ENCODE measurements at regions not wholly inside any gene's neighbourhood (a gene's known extent, or its start where the extent isn't known, plus 50 kb on each side); places are given as distances from the start of the nearest gene placed in this dataset.

DNA sequence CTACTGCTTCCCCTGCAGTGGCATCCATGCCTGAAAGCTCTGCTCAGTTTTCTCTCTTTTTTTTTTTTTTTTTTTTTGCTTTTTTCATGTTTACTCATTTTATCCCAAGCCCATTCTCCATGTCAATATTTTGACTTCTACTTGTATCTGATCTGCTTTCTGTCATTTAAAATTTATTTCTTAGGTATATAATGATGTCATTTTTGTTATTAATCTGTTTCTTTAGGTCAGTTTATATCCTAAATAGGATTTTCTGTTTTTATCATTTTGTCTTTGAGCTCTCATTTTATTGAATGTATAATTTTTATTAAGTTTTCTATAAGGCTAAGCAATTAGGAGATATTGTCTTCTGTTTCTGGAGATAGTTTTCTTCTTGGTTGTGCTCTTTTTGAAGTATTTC lies 138.5 kb upstream of the PMEPA1 start:
- no peak for DNase-seq

DNA sequence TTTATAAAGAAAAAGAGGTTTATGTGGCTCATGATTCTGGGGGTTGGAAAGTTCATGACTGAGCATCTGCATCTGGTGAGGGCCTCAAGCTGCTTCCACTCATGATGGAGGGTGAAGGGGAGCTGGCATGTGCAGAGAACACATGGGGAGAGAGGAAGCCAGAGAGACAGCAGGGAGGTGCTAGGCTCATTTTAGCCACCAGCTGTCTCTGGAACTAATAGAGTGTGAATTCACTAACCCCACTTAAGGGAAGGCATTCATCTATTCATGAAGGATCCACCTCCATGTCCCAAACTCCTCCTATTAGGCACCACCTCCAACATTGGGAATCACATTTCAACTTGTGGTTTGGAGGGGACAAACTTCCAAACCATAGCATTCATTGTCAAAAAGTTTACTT lies 137.3 kb upstream of the PMEPA1 start:
- no peak for DNase-seq

DNA sequence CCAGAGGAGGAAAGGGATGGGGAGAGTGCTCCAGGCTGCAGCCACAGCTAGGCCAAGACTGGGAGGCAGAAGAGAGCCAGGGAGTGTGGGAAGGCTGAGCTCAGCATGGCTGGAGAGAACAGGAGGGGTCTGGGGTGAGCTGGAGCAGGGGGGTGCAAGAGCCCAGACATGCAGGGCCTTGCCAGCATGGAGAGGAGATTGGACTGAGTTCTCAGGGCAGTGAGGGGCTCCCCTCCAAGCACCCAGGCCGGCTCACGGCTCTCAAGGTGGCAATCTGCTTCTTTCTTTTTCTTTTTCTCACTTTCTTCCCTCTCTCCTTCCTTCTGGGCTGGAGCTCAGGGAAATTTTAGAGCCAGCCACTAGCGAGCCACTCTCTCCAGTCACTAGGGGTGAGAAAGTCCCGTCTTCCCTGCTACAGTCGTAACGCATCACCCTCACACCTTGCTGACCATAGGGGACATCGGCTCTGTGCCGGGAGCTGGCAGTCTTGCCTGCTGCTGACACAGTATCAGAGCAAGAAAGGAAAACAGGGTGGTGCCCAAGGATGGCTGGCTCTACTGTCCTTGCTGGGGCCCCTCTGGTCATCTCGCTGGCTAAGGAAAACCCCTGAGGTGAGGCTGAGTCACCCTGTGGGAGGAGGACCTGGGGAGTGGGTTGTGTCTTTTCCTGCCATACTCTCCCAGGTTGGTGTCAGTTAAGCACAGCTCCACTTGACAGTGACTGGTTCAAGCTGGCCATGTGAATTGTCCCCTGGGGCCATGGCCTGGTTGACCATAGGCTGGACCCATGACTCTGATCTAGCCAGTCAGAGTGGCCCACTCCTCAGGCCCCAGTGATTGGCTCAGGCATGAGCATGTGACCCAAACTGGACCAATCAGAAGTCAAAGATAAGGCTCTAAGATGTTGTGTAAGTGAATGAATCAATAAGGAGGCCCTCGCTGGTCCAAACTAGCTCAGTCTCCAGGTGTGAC lies 135.1 kb upstream of the PMEPA1 start:
- DNase-seq, result no peak

DNA sequence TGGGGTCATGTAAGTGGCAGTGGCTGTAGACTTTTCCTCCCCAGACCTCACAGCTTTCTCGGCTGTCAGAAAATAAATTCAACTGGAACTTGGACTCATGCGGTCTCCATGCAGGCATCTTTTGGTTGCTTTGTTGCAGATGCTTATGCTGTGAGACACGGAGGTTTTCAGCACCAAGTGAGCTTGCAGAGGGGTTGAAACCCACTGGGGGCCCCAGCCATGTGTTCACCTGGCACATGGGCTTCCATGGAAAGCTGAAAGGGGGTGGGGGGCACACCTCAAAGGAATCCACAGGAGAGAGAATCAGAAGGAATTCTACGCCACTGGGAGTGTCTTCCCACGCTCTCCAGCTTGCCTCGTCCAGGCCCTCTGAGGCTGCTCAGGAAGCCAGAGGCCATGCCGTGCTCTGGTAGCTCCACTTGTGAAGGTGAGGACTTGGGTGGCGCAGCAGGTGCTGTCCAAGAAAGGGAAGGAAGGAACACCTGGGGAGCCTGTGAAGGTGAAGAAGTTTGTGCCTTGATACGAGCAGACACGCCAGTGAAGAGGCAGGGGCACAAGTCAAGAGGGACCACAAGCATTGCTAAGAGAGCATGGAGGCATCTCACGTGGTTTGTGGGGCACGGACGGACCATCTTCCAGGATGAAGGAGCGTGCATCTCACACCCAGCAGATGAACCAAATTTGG lies 134.3 kb upstream of the PMEPA1 start:
- DNase-seq, result no peak

DNA sequence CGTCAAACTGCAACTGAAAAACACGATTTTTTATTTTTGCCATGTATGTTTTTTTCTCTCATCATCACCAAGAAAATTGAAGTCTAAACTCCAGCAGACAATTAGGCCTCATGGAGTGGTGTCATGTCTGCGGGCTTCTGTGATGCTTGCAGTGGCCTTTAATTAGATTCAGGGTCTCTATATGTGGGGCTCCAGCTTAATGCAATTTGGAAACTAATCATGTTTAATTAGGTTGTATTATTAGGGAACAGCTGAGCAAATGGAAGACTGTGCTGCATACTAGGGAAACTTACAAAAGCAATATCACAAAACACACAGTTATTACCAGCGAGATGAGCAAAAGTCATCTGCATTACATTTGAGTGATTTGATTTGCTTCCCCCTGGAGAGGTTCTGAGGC lies 132.9 kb upstream of the PMEPA1 start:
- no peak for DNase-seq

DNA sequence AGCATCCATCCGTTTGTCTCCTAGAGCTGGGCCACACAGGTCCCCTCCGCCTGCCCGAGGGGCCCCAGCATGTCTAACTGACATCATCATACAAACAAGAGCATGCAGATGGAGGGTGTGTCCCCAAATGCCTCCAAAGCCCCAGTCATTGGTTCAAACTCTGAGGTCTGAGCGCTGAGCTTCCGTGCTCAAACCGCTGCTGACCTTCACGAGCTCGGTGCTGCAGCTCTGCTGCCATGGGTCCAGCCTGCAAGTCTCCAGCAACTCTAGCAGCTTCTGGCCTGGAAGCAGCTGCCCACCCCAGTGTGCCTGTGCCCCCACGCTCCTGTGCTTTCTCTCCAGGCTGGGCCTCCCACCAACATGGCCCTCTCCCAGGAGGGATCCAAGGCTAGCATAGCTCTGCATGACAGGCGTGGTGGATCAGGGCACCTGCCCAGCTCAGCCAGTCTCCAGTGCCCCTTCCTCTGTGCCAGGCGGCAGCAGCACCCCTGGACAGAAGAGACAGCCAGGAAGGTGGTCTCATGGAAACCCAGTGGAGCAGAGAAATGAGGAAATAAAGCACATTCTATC lies 131.6 kb upstream of the PMEPA1 start:
- no peak for DNase-seq

DNA sequence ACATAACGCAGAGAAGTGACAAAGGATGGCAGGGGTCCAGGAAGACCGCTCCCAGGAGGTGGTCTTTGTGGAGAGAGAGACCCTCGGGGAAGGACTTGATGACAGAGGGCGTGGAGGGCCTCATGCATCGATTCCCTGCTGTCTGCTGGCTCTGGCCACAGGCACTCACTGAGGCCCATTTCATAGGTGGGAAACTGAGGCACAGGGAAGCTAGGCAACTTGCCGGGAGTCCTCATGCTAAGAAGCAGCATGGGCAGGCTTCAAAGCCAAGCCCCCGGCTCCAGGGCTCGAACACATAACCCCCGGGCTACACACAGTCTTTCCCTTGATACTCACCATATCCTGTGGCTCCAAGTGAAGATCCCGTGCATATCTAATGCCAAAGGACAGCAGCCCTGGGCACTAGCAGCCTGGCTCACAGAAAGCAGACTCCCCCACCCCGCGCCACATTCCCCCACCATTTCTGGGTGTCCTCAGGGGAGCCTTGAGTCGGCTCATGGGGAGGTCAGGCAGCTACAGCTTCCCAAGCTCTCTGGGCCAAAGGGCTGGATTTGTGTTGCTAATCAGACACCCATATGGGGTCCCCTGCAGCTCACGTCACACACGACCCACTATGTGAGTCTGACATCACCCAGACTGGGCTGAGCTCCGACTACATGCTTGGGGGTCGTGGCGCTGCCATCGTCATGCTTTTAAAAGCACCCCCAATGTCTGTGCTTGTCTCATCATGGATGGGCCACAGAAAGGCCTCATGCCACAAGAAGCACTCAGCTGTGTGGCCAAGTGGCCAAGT lies 130.9 kb upstream of the PMEPA1 start:
- DNase-seq, result no peak

DNA sequence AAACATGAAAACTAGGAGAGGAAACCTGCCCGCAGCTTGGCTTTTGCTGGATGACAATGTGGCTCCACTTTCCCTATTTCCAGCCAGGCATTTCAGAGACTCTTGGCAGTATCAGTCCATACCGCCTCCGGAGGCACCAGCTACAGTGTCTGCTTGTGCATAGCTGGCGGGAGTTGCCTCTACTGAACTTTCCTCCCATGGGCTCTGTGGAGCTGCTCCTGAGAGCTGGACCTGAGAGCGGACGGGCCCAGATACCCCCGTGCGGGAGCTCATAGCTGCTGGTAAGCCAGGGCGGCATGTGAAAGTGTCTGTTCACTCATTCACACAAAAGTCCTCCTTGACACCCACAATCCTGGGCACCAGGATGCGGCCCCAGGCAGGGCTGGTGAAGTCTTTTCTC lies 130.3 kb upstream of the PMEPA1 start:
- no peak for DNase-seq

DNA sequence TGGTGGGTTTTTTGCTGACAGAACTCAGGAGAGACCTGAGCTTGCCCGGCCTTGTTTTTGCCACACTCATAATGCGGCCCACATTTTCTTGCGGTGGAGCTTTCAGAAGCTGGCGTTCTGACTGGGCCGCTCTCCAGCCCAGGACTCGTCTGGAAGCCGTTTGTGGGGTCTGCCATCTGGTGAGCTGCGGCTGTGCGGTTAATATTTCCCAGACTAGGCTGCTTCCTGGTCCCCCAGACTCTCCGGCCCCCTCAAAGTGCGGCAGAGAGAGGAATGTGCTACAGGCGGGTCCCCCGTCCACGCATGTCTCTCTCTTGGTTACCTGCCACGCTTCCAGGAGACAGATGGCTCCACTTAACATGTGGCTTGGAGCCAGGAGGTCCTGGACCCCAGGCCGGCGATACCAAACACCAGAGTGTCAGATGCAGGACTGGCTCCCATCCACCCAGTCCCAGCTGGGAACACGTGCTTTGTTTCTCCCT lies 128.9 kb upstream of the PMEPA1 start:
- DNase-seq, result no peak

DNA sequence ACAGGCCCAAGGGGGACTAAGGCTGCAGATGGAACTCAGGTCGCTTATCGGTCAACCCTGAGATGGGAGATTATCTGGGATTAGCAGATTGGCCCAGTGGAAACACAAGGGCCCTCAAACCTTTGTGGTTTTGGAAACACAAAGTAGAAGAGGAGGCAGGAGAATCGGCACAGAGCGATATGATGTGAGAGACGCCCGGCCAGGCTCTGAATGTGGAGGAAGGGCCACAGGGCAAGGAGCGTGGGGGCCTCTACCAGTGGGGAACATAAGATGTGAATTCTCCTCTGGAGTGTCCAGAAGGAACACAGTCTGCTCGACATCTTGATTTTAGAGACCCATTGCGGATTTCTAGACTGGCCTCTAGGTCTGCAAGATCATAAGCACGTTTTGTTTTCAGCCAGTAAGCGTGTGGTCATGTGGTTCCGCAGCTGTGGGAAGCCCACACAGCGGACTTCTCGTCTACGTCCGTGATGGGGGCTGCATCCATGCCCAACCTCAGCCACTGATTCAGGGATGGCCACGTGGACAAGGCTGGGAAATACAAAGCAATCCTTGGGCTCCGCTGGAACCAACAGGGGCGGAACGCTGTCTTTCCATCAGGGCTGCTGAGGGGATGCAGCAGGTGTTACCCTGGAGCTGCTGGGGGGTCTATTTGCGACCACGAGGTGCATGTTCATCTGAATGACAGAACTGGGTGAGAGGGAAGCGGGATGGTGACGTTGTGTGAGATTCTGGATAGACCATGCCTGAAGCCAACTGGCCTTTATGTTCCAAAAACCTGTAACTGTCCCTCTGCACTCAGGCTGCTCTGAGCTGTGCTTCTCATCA lies 127.6 kb upstream of the PMEPA1 start:
- no peak for DNase-seq

DNA sequence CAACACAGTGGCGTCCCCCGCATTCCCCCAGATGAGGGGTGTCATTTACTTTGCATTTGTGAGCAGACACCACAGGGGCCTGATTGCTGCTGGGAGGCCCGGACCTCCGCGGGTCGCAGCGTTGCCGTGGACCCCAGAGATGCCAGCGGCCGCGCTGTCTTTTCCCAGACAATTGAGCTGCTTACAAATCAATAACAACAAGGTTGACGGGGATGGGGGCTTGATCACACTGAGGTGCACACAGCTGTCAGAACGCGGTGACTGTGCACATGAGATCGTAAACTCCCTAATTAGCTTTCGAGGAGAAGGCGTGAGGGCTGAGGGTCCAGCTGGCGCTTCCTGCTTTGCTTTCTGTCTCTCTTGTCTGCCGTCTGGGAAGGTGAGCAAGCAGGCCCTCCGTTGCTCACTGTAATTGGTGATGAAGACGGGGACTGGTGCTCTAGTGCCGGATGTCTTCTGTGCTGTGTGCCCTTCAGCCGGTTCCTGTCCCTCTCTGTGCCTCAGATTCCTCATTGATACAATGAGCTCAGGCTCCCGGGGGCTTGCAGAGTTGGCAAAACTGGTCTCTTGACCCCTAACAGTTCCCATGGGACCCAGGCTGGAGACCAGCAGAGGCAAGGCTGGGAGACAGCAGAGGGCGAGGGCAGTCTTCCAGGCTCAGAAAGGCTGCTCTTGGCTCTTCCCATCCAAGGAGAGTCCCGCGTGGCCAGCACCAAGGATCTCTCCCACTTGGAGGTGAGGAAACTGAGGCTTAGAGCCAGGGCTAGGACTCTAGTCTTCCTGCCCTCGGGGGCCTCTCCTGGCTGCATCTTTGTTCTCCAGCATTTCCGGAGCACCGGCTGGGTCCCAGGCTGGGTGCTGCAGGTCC lies 126.0 kb upstream of the PMEPA1 start:
- DNase-seq, result no peak

DNA sequence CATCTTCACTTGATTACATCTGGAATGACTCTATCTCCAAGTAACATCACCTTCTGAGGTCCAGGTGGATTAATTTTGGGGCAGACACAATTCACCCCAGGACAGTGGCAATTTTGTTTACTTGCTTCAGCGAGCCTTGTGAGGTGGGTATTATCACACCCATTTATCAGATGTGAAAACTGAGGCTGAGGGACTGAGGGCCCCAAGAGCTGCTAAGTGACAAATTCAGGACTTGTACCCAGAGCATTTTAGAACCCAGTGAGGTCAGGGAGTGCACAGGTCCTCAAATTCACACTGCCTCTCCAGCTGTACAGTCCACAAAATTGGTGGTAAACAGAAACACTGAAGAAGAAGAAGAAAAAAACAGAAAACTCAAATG lies 125.2 kb upstream of the PMEPA1 start:
- DNase-seq, result no peak

DNA sequence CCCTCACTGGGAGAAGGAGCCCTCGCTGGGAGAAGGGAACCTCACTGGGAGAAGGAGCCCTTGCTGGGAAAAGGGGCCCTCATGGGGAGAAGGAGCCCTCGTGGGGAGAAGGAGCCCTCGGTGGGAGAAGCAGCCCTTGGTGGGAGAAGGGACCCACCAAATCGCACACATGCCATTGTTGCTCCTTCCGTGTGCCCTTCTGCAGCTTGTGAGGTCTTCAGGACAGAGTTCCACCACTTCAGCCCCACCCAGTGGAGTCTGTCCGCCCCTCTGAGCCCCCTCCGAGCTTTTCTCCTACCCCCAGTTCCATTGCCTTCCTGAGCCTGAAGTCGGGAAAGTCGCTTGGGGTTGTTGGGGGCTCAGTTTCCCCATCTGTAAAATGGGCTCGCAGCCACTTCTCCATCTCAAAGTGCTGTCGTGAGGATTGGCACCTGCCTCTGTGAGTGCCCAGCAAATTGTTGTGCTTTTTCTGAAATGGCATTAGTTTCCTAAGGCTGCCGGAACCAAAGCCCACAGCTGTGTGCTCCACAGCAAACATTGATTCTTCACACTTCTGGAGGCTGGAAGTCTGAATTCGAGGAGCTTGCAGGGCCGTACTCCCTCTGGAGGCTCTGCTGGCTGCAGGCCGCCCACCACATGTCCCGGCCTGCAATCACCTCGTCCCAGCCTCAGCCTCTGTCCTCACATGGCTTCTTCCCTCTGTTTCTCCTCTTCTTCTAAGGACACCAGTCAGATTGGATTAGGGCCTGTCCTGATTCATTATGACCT lies 124.7 kb upstream of the PMEPA1 start:
- no peak for DNase-seq

DNA sequence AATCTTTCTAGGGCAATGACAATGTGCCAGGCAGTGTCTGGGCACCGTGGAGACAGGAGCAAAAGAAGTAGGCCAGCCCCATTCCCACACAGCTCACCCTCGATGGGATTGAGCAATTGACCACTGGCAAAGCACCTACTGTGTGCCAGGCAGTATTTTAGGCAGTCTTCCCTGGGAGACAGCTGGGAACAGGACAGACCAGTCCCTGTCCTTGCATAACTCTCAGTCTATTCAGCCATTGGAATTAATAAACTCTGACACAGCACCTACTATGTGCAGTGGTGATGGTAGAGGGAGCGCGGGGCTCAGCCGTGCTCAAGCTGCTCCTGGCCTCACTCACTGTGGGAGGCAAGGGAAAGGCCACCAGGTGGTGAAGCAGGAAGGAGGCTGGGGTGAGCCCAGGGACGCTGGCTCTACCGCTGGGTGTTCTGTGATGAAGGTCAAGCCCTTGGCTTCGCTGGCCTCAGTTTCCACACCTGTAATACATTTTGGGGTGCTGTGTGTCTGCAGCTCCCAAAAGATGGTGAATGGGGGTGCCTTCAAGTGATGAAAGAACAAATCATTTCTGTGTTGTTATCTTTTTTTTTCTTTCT lies 122.3 kb upstream of the PMEPA1 start:
- DNase-seq, result no peak

DNA sequence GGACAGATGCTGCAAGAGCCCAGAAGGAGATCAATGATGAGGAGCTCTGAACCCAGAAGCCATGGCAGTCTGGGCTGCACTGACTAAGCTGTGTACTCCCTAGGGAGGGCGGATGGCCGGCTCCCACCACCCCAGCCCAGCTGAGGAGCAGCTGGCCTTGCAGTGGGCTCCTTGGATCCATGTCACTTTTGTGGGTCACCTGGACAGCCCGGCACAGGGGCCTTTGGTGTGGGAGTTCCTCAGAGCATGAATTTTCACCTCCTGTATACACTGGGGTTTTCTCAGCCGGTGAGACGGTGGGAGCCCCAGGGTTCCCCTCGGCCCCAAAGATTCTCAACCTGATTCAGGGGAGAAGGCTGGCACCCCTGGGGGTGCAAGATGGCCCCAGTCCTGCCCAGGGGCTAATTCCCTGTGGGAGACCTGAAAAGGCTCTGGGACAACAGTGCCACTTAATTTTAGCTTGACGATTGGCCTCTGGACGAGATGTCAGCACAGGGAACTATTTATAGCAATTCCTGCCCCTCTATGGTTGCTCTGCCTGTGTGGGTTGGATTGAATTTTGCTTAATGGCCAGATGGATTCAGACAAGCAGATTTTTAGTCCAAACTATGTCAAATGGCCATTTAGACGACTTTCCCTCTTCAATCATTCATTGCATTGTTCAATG lies 121.6 kb upstream of the PMEPA1 start:
- no peak for DNase-seq

DNA sequence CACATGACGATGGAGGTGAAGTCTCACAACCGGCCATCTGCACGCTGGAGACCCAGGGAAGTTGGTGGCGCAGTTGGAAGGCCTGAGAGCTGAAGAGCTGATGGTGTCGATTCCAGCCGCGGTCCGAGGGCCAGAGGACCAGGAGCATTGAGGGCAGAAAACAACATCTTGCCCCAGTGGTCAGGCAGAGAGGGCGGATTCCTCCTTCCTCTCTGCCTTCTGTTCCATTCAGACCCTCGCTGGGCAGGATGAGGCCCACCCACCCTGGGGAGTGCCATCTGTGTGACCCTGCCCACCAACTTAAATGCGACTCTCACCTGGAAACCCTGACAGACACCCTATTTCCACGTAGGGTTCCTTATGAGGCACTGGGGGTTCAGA lies 120.7 kb upstream of the PMEPA1 start:
- no peak for DNase-seq

DNA sequence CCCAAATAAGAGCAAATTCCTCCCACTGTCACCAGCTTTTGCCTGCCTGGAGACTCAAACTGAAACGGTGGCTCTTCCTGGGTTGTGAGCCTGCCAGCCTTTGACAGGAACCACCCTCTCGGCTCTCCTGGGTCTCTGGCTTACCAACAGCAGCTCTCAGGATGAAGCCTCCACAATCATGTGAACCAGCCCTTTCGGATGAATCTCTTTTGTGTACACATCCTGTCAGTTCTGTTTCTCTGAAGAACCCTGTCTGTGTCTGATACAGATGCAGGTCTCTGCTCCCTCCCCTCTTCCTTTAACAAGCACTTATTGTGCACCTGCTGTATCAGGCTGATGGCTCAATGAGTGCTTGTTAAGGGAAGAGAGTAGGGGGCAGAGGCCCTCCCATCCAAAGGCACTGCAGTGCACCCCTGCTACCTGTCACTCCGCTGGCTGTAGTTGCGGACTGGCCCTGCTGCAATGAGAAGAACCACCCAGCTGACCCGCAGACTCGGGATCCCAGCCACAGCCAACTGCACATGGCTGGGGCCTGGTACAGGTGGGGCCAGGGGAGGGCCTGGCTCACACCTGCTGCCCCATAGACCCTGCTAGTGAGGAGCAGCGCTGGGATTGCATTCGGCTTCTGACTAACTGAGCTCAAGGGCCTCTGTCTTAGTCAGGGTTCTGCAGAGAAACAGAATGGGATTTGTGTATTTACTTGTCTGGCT lies 120.1 kb upstream of the PMEPA1 start:
- DNase-seq, result no peak

DNA sequence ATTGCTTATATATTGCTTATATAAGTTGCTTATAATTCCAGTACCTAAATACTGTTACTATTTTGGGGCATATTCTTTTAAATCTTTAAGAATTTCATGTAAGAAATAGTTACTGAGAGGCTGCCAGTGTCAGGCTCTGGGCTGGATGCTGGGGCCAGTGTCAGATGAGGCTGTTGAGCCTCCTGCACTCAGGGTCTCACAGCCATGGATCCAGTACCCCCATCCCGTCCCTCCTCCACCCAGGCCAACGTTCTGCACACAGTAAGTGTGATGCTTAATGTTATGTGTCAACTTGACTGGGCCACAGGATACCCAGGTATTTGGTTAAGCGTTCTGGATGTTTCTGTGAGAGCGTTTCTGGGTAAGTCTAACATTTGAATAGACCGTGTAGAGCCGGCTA lies 119.5 kb upstream of the PMEPA1 start:
- DNase-seq, result no peak

Data from renal pelvis (tissue), 1 donor.